GM12878 (cell line): ENCODE measurements at regions not wholly inside any gene's neighbourhood (a gene's known extent, or its start where the extent isn't known, plus 50 kb on each side); places are given as distances from the start of the nearest gene placed in this dataset.

Source experiments
- BCL11A ChIP-seq: IDR thresholded peaks from 2 replicates; pipeline ENCODE4 v1.6.1; 2011; ENCODE audit warnings: low read depth, low read length
- JUNB ChIP-seq: IDR thresholded peaks from 2 replicates; pipeline ENCODE4 v1.6.1; 2016; ENCODE audit warnings: antibody characterized with exemption, mild to moderate bottlenecking
- PAX8 ChIP-seq: fragments of 450-650 bp; IDR thresholded peaks from 2 replicates; pipeline ENCODE4 v1.6.1; 2017; ENCODE audit warnings: mild to moderate bottlenecking, moderate library complexity
- POLR2AphosphoS5 ChIP-seq: IDR thresholded peaks from 2 replicates; pipeline ENCODE4 v1.6.1; 2011; ENCODE audit warnings: mild to moderate bottlenecking, low read length, inconsistent platforms
- SMAD5 ChIP-seq: IDR thresholded peaks from 2 replicates; pipeline ENCODE4 v1.6.1; 2016; ENCODE audit warnings: antibody characterized with exemption, low read depth
- TF ChIP-seq, protein P1 (sequence below): fragments of 450-650 bp; formaldehyde crosslinking; IDR thresholded peaks from 2 replicates; pipeline ENCODE4 v1.5.0; 2022; ENCODE audit warnings: mild to moderate bottlenecking, missing genetic modification characterization
- TF ChIP-seq, protein P2 (sequence below): fragments of 450-650 bp; IDR thresholded peaks from 2 replicates; pipeline ENCODE4 v1.6.1; 2017; ENCODE audit warnings: antibody characterized with exemption, mild to moderate bottlenecking, moderate library complexity
- TF ChIP-seq, protein P3 (sequence below): IDR thresholded peaks from 2 replicates; pipeline ENCODE4 v1.6.1; 2011; ENCODE audit warnings: borderline replicate concordance, low read depth, mild to moderate bottlenecking, moderate library complexity, mixed read lengths, low read length; ENCODE audit not compliant: insufficient read depth; ENCODE audit errors: extremely low read length
- TF ChIP-seq, protein P4 (sequence below), 3 experiments: IDR thresholded peaks in 2 of 3; conservative IDR thresholded peaks in 1 of 3; 2 replicates each; pipeline ENCODE4 v1.5.1; 2011; ENCODE audit warnings: low read depth in 3 of 3, low read length in 3 of 3, mild to moderate bottlenecking in 3 of 3, control low read depth in 2 of 3, moderate library complexity in 2 of 3, inconsistent platforms in 1 of 3, mixed read lengths in 1 of 3; ENCODE audit not compliant: control insufficient read depth in 2 of 3, insufficient read depth in 1 of 3; ENCODE audit errors: extremely low read depth in 1 of 3

DNA sequence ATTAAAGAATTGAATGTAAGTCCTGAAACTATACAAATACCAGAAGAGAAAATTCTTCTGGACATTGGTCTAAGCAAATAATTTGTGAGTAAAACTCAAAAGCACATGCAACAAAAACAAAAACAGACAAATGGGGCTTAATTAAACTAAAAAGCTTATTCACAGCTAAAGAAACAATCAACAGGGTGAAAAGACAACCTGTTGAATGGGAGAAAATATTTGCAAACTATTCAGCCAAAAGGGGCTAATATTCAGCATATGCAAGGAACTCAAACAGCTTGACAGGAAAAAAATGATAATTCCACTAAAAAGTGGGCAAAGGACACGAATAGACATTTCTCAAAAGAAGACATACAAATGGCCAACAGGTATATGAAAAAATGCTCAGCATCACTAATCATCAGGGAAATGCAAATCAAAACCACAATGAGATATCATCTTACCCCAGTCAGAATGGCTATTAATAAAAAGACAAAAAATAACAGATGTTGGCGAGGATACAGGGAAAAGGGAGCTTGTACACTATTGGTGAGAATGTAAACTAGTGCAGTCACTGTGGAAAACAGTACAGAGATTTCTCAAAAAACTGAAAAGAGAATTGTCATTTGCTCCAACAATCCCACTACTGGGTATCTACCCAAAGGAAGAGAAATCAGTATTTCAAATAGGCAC lies 177.5 kb upstream of the RTL1 start (continued):
- no peak for TF ChIP-seq POLR2AphosphoS5
- no peak for TF ChIP-seq SMAD5
- TF ChIP-seq, protein P1, sequence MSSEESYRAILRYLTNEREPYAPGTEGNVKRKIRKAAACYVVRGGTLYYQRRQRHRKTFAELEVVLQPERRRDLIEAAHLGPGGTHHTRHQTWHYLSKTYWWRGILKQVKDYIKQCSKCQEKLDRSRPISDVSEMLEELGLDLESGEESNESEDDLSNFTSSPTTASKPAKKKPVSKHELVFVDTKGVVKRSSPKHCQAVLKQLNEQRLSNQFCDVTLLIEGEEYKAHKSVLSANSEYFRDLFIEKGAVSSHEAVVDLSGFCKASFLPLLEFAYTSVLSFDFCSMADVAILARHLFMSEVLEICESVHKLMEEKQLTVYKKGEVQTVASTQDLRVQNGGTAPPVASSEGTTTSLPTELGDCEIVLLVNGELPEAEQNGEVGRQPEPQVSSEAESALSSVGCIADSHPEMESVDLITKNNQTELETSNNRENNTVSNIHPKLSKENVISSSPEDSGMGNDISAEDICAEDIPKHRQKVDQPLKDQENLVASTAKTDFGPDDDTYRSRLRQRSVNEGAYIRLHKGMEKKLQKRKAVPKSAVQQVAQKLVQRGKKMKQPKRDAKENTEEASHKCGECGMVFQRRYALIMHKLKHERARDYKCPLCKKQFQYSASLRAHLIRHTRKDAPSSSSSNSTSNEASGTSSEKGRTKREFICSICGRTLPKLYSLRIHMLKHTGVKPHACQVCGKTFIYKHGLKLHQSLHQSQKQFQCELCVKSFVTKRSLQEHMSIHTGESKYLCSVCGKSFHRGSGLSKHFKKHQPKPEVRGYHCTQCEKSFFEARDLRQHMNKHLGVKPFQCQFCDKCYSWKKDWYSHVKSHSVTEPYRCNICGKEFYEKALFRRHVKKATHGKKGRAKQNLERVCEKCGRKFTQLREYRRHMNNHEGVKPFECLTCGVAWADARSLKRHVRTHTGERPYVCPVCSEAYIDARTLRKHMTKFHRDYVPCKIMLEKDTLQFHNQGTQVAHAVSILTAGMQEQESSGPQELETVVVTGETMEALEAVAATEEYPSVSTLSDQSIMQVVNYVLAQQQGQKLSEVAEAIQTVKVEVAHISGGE (CRISPR knock-in tag): no peak
- TF ChIP-seq PAX8: no peak
- TF ChIP-seq, protein P2, sequence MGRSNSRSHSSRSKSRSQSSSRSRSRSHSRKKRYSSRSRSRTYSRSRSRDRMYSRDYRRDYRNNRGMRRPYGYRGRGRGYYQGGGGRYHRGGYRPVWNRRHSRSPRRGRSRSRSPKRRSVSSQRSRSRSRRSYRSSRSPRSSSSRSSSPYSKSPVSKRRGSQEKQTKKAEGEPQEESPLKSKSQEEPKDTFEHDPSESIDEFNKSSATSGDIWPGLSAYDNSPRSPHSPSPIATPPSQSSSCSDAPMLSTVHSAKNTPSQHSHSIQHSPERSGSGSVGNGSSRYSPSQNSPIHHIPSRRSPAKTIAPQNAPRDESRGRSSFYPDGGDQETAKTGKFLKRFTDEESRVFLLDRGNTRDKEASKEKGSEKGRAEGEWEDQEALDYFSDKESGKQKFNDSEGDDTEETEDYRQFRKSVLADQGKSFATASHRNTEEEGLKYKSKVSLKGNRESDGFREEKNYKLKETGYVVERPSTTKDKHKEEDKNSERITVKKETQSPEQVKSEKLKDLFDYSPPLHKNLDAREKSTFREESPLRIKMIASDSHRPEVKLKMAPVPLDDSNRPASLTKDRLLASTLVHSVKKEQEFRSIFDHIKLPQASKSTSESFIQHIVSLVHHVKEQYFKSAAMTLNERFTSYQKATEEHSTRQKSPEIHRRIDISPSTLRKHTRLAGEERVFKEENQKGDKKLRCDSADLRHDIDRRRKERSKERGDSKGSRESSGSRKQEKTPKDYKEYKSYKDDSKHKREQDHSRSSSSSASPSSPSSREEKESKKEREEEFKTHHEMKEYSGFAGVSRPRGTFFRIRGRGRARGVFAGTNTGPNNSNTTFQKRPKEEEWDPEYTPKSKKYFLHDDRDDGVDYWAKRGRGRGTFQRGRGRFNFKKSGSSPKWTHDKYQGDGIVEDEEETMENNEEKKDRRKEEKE: no peak
- TF ChIP-seq BCL11A: no peak
- TF ChIP-seq, protein P3, sequence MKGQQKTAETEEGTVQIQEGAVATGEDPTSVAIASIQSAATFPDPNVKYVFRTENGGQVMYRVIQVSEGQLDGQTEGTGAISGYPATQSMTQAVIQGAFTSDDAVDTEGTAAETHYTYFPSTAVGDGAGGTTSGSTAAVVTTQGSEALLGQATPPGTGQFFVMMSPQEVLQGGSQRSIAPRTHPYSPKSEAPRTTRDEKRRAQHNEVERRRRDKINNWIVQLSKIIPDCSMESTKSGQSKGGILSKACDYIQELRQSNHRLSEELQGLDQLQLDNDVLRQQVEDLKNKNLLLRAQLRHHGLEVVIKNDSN: no peak
- TF ChIP-seq, protein P4, sequence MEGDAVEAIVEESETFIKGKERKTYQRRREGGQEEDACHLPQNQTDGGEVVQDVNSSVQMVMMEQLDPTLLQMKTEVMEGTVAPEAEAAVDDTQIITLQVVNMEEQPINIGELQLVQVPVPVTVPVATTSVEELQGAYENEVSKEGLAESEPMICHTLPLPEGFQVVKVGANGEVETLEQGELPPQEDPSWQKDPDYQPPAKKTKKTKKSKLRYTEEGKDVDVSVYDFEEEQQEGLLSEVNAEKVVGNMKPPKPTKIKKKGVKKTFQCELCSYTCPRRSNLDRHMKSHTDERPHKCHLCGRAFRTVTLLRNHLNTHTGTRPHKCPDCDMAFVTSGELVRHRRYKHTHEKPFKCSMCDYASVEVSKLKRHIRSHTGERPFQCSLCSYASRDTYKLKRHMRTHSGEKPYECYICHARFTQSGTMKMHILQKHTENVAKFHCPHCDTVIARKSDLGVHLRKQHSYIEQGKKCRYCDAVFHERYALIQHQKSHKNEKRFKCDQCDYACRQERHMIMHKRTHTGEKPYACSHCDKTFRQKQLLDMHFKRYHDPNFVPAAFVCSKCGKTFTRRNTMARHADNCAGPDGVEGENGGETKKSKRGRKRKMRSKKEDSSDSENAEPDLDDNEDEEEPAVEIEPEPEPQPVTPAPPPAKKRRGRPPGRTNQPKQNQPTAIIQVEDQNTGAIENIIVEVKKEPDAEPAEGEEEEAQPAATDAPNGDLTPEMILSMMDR (IDR thresholded peaks at IDR 0.05 in 2 of 3, conservative IDR thresholded peaks at IDR 0.05 in 1 of 3; ENCODE audit: control insufficient read depth in 2 of 3, extremely low read depth in 1 of 3, insufficient read depth in 1 of 3, low read depth in 3 of 3, low read length in 3 of 3): no peak
- TF ChIP-seq JUNB: no peak
